DMS114 treated with DMSO at 0.1 percent for 48 hours (cell line): ENCODE measurements at regions not wholly inside any gene's neighbourhood (a gene's known extent, or its start where the extent isn't known, plus 50 kb on each side); places are given as distances from the start of the nearest gene placed in this dataset.
"Not testable (repeated sequence)": the region's sequence is repeated elsewhere in the genome, so short reads cannot be mapped to it uniquely, and the experiment has no call there.

Experiments
- DNase-seq: peaks from one replicate; lab custom pipeline; 2025; ENCODE audit not compliant: unreplicated experiment; lab: John Stamatoyannopoulos, UW

DNA sequence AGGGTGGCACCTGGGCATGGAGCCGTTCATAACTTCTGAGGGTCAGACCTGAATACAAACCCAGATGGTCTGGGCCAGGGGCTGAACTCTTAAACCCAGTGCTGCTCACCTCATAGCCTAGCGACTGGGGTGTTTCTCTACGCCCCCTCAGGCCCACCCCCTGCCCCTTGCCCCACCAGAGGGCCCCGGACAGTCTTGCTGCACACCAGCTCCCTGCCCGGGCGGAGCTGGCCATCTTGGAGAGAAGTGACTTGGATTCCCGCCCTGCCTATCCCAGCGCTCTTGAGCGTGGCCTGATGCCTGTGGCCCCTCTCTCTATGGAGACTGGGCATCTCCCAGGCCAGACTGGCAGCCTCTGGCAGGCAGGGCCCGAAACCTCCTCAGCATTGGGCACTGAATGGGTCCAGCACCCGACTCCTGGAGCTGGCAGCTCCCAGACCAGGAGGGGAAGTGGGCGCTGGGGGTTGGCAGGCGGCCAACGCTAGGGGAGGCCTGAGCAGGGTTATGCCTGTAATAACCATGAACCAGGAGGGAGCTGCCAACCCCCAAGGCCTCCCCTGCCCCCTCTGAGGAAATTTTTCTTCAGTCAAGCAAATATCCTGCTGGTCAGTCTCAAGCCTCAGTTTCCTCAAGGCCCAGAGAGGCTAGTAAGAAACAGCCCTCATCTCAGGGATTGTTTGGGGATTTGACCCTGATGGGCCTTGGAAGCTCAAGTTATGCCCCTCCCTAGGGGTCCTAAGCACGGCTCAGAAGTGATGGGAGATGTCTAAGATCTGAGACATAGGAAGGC lies 169.5 kb downstream of the VEGFA start:
- no peak for DNase-seq

DNA sequence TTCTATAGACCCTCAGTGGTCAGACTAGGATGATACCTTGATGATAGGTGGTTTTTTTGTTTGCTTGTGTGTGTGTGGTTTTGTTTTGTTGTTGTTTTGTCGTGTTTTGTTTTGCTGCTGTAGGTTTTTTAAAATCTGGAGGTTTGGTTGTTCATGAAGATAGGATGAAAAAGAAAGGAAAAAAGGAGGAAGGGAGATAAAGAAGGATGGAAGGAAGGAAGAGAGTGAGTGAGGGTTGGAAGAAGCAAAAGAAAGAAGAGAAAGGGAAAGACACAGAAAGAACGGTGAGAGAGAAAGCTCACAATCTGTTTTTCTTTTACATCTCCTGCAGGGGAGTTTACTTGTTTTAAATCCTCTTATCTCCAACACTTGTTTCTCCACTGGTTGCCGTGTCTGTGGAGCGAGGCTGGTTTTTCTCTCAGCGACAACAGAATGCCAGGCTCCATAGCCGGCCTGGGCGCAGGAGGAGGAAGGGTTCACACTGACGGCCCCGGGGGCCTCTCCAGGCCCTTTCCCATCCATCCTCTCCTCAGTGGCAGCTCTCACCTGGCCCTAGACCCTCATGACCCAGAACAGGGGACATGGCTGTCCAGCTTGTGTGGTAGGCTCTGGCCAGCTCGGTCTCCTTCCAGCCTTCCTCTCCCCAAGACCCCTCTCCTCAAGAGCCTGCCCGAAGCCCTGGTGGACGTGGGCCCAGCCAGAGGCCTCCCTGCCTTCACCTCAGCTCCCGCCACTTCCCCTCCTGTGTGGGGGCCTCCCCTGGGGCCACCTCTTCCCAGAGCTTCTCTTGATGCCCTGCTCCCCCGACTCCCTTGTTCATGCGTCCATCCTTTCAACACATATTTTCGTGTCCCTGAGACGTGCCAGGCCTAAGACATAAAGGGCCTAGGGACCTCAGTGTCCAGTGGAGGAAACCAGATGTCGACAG lies 168.4 kb downstream of the VEGFA start:
- DNase-seq: no peak

DNA sequence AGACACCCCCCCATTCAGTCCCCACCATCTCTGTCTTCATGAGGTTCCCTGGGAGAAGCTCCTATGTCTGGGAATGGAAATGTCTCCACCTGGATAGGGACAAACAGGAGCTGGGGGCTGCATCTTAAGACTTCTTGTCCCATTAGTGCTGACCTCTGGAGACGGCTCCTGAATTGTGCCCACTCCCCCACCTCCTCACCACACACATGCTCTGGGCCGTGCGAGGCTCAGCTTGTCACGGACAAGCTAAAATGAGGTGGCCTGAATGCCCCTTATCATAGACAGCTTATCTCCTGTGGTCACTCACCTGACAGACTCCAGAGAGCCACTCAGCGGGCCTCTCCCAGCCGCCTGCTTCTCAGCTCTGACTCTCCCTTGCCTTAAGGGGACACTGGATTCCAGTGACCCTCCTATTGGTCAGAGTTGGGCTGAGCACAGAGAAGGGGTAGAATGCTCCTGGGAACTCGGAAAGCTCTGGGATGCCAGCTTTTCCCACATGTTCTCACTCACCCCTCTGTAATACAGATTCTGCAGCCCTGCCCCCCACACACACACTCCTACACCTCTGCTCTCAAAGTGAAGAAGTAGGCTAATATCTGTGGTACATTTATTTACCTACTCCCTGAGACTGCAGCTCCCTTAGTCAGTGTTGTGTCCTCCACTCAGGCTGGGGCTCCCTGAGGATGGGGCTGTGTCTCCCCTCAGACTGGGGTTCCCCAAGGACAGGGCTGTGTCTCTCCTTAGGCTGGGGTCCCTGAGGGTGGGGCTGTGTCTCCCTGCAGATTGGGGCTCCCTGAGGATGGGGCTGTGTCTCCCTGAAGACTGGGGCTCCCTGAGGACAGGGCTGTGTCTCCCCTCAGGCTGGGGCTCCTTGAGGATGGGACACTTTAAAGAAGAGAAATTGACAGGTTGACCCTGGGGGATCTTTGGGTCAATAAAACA lies 167.5 kb downstream of the VEGFA start:
- DNase-seq: no peak

DNA sequence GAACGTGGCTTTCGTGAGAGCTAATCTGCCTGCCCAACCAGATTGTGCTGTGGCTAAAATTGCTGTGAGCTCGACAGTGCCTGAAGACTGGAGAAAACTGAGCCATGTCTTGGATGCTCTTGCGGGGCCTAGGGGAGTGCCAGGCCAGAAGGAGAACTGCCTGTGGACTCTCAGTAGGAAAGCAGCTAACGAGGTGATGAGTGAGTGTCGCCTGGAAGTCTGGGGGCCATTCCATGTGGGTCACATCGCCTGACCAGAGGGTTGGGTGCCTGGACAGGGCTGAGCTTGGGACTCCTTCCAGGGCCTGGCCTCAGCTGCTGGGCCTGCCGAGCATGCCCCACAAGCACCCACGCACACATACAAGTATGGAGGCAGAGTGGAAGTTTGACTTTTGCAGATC lies 166.5 kb downstream of the VEGFA start:
- no peak for DNase-seq

DNA sequence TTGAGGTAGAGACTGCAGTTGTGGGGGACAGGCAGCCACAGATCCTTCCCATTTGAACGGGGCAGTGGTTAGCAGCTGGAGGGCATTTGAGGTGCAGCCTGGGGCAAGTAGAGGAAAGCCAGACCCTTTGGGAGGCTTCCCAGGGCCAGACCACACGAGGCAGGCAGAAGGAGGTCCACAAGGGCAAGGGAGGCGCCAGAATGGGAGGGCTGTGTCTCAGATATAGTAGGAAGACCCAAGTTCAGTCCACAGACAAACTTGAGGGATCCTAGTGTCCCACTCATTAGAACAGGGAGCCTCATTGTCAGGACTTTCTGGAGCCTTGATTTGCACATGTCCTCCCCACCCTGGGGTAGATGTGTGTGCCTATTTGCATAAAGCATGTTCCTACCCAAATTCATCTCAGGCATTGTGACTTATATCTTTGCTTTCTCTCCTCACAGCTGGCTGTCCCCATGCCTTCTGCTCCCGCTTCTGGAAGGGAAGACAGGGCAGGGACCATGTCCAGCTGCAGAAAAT lies 166.0 kb downstream of the VEGFA start:
- no peak for DNase-seq

DNA sequence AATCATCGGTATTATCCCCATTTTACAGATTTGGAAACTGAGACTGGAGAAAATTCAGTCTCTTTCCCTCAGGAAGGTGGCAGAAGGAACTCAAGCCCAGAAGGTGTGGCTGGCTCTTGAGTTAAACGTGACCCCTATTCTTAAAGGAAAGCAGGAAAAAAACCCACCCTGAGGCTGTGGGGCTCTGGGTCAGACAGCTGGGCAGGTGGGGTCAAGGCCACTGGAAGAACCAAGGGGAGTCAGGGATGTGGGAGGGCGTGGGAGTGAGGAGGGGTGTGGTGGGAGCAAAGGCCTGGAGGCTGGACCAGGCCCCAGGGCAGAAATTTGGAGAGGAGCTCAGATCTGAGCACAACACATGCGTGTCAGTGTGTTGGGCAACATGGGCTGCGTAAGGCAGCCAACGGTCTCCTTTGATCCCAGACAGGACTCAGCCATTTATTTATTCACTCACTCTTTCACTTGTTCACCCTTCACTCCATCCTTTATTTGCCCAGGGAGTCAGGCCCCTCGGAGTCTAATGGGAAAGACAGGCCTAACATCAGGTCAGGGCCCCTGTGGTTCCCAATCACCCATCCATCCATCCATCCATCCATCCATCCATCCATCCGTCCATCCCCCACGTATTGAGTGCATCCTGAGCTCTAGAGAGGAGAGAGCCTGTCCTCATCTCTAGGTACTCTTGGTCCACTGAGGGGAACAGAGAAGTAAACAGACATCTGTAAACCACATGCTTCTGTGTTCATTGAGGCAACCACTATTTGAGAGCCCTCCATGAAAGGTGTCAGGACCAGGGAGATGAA lies 165.0 kb downstream of the VEGFA start:
- DNase-seq: no peak

DNA sequence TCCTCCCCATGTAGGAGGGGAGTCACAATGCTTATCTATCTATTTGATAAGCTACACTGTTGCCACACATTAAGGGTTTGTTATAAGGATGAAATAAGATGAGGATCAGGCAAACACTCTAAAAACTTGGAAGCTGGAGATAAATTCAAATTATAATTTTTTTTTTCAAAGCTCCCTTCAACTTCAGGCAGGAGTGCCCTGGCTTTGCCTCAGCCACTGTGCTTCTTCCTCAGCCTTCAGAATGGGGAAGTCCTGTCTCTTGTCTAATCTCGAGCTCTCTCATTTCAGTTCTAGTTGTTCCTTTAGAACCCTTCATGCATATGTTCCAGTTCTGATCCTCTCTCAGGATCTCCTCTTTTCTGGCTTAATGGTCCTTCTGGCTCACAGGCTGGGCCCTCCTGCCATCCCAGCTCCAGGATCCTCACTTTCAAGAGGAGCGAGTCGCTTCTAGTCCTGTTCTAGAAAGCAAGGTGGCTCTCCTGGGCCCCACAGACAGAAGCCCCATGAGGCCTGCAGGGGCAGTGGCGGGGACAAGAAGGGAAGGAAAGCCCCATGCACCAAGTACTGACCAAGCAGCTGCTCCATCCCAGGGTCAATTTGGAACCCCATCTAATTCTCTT lies 164.3 kb downstream of the VEGFA start:
- DNase-seq: no peak

DNA sequence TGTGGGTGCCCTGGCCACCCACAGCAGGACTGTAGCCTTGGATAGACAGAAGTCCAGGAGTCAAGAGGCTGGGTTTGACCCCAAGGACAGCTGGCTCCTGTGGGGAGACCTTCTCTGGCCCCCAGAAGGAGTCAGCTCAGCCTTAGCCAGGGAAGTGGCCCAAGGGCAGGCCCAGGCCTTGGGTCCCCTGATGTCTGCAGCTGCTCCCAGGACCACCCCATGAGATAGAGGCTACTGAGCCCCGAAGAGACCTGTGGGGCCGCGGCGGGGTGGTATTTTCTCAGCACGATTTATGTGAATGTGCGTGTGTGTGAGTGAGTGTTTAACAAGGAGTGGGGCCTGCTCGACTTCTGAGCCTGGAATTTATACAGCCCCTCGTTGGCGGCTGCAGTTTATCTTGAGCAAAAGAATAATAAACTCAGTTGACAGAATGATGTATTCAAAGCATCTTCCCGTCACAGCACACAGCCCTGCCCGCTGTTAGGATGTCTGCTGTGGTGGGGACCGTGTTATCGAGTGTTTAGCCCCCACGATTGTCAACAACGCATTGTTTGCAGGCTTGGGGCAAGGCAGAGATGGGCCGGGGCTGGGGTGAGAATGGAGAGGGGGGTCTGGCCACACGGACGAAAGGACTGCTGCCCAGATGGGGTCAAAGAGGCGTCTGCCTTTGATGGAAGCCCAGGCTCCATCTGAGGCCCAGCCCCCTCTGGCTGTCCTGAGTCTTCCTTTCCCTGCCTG lies 163.3 kb downstream of the VEGFA start:
- no peak for DNase-seq

DNA sequence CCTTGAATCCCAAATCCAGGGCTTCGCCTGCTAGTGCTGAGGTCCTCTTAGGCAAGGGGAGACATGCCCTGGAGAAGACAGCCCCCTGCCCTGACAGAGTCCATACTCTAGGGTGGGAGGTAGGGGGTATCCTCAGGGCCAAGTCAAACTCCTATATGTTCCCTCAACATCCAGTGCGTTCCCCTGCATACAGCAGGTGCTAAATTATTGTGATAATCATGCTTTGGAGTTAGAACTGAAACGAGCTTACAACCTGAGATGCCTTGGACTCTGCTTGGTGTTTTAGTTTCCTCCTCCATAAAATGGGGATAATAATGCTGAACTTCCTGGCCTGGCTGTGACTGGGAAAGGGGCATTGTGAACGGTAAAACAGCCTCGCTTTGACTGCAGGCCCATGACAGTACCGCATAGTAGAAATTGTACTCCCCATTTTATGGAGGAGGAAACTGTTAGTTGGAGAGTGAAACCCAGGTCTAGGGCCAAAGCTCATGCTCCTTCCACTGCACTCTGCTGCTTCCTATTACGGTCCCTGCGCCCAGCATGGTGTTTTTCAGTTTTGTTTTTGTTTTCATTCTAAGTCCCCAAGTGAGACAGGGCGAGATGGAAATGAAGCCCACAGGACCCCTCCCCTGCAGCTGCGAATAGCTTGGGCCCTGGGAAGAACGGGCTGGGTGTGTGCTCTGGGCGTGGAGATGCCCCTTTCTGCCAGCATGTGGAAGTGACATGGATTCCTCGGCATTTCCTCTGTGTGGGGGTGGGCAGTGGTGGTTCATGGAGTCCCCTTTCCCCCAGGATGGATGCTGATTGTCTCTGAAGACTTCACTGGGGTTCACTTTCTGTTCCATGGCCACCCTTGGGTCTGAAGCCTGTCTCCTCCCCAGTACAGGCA lies 162.5 kb downstream of the VEGFA start:
- DNase-seq: no peak

DNA sequence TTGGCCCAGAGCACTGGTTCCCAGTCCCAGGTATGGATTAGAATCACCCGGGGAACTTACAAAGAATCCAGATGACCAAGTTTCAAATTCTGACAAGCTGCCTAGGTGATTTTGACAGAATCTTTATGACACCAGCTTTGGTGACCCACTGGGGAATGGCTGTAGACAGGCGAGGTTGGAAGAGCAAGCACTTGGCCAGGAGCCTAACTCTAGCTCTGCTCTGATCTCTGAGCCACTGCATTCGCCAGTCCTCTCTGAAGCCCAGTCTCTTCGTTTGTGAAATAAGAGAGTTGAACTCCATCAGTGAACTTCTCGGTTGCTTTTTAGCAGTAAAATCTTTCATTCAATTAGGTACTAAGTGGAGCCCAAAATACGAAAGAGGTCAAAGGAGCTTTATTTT lies 161.2 kb downstream of the VEGFA start:
- DNase-seq: no peak

DNA sequence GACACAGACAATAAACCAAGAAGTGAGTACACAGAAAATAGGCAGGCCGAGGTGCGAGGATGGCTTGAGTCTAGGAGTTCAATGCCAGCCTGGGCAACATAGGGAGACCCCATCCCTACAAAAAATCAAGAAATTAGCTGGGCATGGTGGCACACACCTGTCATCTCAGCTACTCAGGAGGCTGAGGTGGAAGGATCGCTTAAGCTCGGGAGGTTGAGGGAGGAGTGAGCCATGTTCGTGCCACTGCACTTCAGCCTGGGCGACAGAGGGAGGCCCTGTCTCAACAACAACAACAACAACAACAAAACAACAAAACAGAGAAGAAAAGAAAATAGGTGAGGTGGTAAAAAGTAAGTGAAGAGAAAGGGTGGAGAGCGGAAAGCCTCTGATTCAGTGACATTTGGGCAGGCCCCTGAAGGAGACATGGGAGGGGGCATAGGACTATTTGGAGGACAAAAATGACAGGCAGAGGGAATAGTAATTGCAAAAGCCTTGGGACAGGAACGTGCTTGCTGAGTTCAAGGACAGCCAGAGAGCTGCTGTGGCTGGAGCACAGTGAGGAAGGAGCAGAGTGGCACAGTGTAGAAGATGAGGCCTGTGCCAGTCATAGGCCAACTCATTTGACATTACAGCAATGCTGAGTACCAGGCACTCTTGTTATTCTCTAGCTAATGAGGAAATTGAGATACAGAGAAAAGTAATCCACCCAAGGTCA lies 160.6 kb downstream of the VEGFA start:
- no peak for DNase-seq

DNA sequence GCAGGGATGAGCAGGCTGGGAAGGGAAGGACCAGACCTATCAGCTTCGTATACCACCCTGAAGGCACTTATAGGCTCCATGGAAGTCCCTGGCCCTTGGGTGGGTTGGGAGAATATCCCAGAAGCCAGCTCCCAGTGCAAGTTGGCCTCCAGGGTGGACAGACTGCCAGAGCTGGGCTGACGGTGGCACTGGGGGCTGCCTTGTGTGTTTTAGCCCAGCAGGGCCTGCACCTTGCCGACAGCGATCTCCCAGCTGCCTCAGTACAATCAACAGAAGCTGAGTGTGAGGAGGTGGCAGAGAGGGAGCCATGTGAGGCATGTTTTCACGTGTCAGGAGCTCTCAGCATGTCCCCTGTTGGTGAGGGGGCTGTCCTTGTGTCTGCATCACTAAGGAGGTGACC lies 159.5 kb downstream of the VEGFA start:
- no peak for DNase-seq

DNA sequence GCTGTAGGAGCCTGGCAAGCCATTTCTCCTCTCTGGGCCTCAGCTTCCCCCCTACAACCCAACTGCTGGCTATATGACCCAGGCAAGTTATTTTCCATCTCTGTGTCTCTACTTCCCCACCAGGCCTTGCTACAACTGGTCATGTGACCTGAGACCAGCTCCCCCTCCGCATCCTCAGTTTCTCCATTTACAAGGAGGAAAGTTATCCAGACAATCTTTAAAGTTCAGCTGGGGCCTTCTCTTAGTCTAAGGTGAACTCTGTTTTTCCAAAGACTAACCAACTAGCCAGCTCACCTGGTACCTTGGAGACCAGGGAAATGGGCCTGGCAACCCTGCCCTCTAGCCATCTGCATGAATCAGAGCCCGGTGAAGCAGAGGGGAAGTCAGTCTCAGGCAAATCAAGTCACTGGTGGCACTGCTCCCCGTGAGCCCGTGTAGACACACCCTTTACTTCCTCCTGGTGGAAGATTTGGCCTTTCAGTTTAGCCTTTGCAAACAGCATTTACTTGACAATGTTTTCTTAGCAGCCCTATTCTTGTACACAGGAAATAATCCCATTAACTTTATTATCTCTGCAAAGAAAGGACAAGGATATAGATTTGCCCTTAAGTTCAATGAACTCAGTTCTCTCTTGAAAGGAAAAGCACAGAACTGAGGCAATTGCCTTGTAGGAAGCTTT lies 157.7 kb downstream of the VEGFA start:
- no peak for DNase-seq

DNA sequence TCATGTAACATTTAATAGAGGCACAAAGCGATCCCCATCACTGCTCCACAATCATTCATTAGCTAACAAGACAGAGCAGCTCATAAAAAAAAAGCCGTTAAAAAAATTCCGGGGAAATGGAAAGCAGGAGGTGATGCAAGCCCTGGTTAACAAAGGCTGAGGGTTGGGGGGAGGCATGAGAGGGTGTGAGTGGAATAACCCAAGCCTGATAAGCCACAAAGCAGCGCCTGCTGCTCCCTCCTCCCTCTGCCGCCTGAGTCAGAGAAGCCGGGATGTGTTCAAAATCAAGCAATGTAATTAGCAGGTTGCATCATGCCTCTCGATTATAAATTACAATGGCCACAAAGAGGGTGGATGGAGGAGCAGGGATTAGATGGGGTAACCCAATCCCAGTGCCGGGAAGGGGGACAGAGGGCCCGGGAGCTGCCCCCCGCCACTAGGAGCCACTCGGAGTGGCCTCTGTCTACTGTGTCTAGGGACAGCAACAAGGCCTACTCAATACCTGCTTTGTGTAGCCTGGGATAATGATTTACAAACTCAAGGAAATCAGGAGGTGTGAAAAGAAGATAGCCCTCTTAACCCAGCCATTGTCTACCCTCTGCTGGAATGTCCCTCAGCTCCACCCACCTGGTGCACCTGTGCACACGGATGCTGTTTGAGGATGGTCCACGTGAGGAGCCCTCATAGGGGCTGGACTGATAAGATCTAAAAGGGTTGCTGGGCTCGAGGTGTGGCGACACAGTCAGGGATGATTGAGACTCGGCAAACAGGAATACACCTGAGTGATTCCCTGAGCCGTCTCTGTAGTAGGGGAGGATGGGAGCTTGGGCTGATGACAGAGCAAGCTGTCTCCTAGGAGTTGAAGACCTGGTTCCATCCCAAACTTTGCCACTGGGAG lies 156.9 kb downstream of the VEGFA start:
- peak; percentile 34 for DNase-seq

DNA sequence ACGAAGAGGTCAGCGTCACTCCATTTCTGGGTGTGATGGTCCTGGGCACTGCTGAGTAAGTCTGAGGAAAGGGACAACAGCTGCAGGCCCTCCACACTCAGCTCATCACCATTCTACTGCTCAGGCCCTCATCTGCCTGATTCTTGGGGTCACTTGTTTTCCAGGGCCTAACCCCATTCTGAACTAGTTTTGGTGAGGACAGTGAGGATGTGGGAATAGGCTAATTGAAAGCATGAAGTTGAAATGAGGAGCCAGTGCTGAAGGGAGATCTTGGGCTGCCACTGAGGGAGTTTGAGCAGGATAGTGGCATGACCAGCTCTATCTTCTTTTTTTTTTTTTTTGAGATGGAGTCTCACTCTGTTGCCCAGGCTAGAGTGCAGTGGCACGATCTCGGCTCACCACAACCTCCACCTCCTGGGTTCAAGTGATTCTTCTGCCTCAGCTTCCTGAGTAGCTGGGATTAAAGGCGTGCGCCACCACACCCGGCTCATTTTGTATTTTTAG lies 155.7 kb downstream of the VEGFA start:
- DNase-seq: not testable (repeated sequence)
